ENCODE measurements at regions not wholly inside any gene's neighbourhood (a gene's known extent, or its start where the extent isn't known, plus 50 kb on each side); places are given as distances from the start of the nearest gene placed in this dataset.

GRCh38 chr2:120431386-120432292, 85.7 kb downstream of the INHBB start:
- intact Hi-C loops (cut with DNase I; ENCODE audit: low total_unique reads), result loop anchor here (10.0 kb wide), 1 partner anchor 243 kb away; no protein-coding TSS in a partner anchor
- no peak overlapping the region for H3K4me3 ChIP-seq
- no peak overlapping the region for H3K27ac ChIP-seq
- peaks cover 0 to 14% of the 10 kb centered on the region in 2 donors for H3K27me3 ChIP-seq
- no peak for TF ChIP-seq CTCF (IDR thresholded peaks at IDR 0.05)
- H3K4me1 ChIP-seq, result no peaks in the 10 kb centered on the region
- H3K36me3 ChIP-seq, result no peaks in the 10 kb centered on the region
- DNase-seq, result no peak
- H3K9me3 ChIP-seq, result no peaks in the 10 kb centered on the region

- DNase-seq, result no peak
- Histone ChIP-seq H3K27ac (no peak overlapping the region), H3K27me3 (peaks cover 0 to 18% of the 10 kb centered on the region in 2 donors), H3K36me3 (no peaks in the 10 kb centered on the region), H3K4me3 (no peak overlapping the region), H3K9me3 (no peaks in the 10 kb centered on the region), H3K4me1 (no peaks in the 10 kb centered on the region)
- intact Hi-C loops (cut with DNase I; ENCODE audit: low total_unique reads), result loop anchor here (10.0 kb wide), 1 partner anchor 242 kb away; no protein-coding TSS in a partner anchor
- TF ChIP-seq CTCF (IDR thresholded peaks at IDR 0.05), result no peak
Observed at GRCh38 chr2:120432293-120432975, 86.5 kb downstream of the INHBB start.

GRCh38 chr2:120432976-120433815, 87.3 kb downstream of the INHBB start:
- H3K4me3 ChIP-seq, result no peak overlapping the region
- no peak overlapping the region for H3K27ac ChIP-seq
- H3K9me3 ChIP-seq, result no peaks in the 10 kb centered on the region
- TF ChIP-seq CTCF (IDR thresholded peaks at IDR 0.05), result no peak
- intact Hi-C loops (cut with DNase I; ENCODE audit: low total_unique reads), result loop anchor here (10.0 kb wide), 1 partner anchor 242 kb away; no protein-coding TSS in a partner anchor
- H3K27me3 ChIP-seq, result peaks cover 0 to 17% of the 10 kb centered on the region in 2 donors
- no peaks in the 10 kb centered on the region for H3K4me1 ChIP-seq
- DNase-seq, result no peak
- no peaks in the 10 kb centered on the region for H3K36me3 ChIP-seq

- peaks cover 0 to 21% of the 10 kb centered on the region in 2 donors for H3K27me3 ChIP-seq
- H3K9me3 ChIP-seq, result no peaks in the 10 kb centered on the region
- no peak for TF ChIP-seq CTCF (IDR thresholded peaks at IDR 0.05)
- no peaks in the 10 kb centered on the region for H3K4me1 ChIP-seq
- intact Hi-C loops (cut with DNase I; ENCODE audit: low total_unique reads), result loop anchor here (10.0 kb wide), 1 partner anchor 241 kb away; no protein-coding TSS in a partner anchor
- H3K36me3 ChIP-seq, result no peaks in the 10 kb centered on the region
- no peak overlapping the region for H3K27ac ChIP-seq
- no peak for DNase-seq
- H3K4me3 ChIP-seq, result no peak overlapping the region
Observed at GRCh38 chr2:120433816-120434290, 87.9 kb downstream of the INHBB start.

Data from tibial artery (tissue), 4 donors.